IMR-90 (cell line): ENCODE measurements at regions not wholly inside any gene's neighbourhood (a gene's known extent, or its start where the extent isn't known, plus 50 kb on each side); places are given as distances from the start of the nearest gene placed in this dataset.

Experiments used
- ATAC-seq: fragments of 200-7000 bp; cut with Tn5 transposase; 2 replicates; pipeline ENCODE4 v1.9.1; 2020; ENCODE audit warnings: low read depth, mild to moderate bottlenecking, moderate library complexity
- BruUV-seq: library from RNA; stranded (reverse); fragments of 400-500 nt; replicated peaks from 2 replicates; lab custom pipeline; 2021; lab: Mats Ljungman, UMichigan
- CTCF ChIA-PET: fragments of 300-600 bp; formaldehyde crosslinking; extraction: SDS; loops from one replicate; lab custom pipeline; 2021; ENCODE audit warnings: antibody characterized with exemption; lab: Yijun Ruan, JAX
- POLR2A ChIA-PET: fragments of 300-600 bp; sonication (Branson Sonifier 250); formaldehyde crosslinking; loops from one replicate; lab custom pipeline; 2022; ENCODE audit warnings: antibody characterized with exemption; ENCODE audit not compliant: unreplicated experiment; lab: Charles Lee
- DNase-seq: peaks from one replicate; pipeline ENCODE4 v3.0.0; 2013
- H2AFZ ChIP-seq: replicated peaks from 2 replicates; pipeline ENCODE3; 2013; ENCODE audit warnings: low read length, mild to moderate bottlenecking; ENCODE audit not compliant: poor library complexity
- H2AK5ac ChIP-seq: 2 replicates; pipeline ENCODE4 v1.6.1; 2013; ENCODE audit warnings: low read depth, low read length, inconsistent platforms
- H2AK9ac ChIP-seq: replicated peaks from 2 replicates; pipeline ENCODE3; 2013; ENCODE audit warnings: mild to moderate bottlenecking, low read depth, low read length, moderate library complexity; ENCODE audit not compliant: poor library complexity
- H2BK120ac ChIP-seq: 2 replicates; pipeline ENCODE4 v1.6.1; 2013; ENCODE audit warnings: low read depth, low read length, inconsistent platforms
- H2BK15ac ChIP-seq: 3 replicates; pipeline ENCODE4 v1.6.1; 2013; ENCODE audit warnings: low read depth, low read length, inconsistent platforms
- H2BK20ac ChIP-seq: 2 replicates; pipeline ENCODE4 v1.6.1; 2013; ENCODE audit warnings: low read depth, mild to moderate bottlenecking, inconsistent platforms, low read length, moderate library complexity
- H2BK5ac ChIP-seq: 2 replicates; pipeline ENCODE4 v1.6.1; 2013; ENCODE audit warnings: mild to moderate bottlenecking, low read depth, low read length, inconsistent platforms; ENCODE audit not compliant: poor library complexity, severe bottlenecking
- H3K14ac ChIP-seq: replicated peaks from 2 replicates; pipeline ENCODE4 v1.6.1; 2013; ENCODE audit warnings: low read depth, low read length, inconsistent platforms
- H3K18ac ChIP-seq: 2 replicates; pipeline ENCODE4 v1.6.1; 2013; ENCODE audit warnings: low read depth, low read length, control low read depth
- H3K23ac ChIP-seq: 2 replicates; pipeline ENCODE4 v1.6.1; 2013; ENCODE audit warnings: low read depth, low read length, inconsistent platforms
- H3K27ac ChIP-seq: 2 replicates; pipeline ENCODE4 v1.5.1; 2013; ENCODE audit warnings: mild to moderate bottlenecking, control low read depth, low read length; ENCODE audit not compliant: insufficient read depth
- H3K27me3 ChIP-seq: 2 replicates; pipeline ENCODE4 v1.6.1; 2013; ENCODE audit warnings: low read length; ENCODE audit not compliant: control insufficient read depth, insufficient read depth
- H3K36me3 ChIP-seq: 2 replicates; pipeline ENCODE4 v1.6.1; 2013; ENCODE audit warnings: low read length, mixed read lengths; ENCODE audit not compliant: control insufficient read depth, insufficient read depth
- H3K4ac ChIP-seq: 2 replicates; pipeline ENCODE4 v1.6.1; 2013; ENCODE audit warnings: low read depth, low read length, inconsistent platforms
- H3K4me1 ChIP-seq: 2 replicates; pipeline ENCODE4 v1.6.1; 2013; ENCODE audit warnings: low read length, mixed read lengths; ENCODE audit not compliant: control insufficient read depth, insufficient read depth
- H3K4me2 ChIP-seq: 2 replicates; pipeline ENCODE4 v1.6.1; 2013; ENCODE audit warnings: low read depth, mild to moderate bottlenecking, control low read depth, low read length, moderate library complexity
- H3K4me3 ChIP-seq: 2 replicates; pipeline ENCODE4 v1.5.1; 2013; ENCODE audit warnings: low read depth, mild to moderate bottlenecking, control low read depth, low read length, moderate library complexity; ENCODE audit not compliant: insufficient read depth
- H3K56ac ChIP-seq: 2 replicates; pipeline ENCODE4 v1.6.1; 2013; ENCODE audit warnings: low read length, inconsistent platforms; ENCODE audit not compliant: insufficient read depth; ENCODE audit errors: extremely low read depth
- H3K79me1 ChIP-seq, 2 experiments: 2 replicates each; pipeline ENCODE4 v1.6.1; 2013; ENCODE audit warnings: low read length in 2 of 2, inconsistent platforms in 1 of 2, low read depth in 1 of 2
- H3K9ac ChIP-seq: 2 replicates; pipeline ENCODE4 v1.6.1; 2013; ENCODE audit warnings: low read depth, low read length, control low read depth
- H3K9me1 ChIP-seq: 2 replicates; pipeline ENCODE4 v1.6.1; 2013; ENCODE audit warnings: low read length, inconsistent platforms; ENCODE audit not compliant: insufficient read depth
- H3K9me3 ChIP-seq: 2 replicates; pipeline ENCODE4 v1.6.1; 2013; ENCODE audit warnings: low read length; ENCODE audit not compliant: control insufficient read depth, insufficient read depth
- H4K20me1 ChIP-seq: 2 replicates; pipeline ENCODE4 v1.6.1; 2013; ENCODE audit warnings: low read length, inconsistent platforms; ENCODE audit not compliant: insufficient read depth
- H4K5ac ChIP-seq: 2 replicates; pipeline ENCODE4 v1.6.1; 2013; ENCODE audit warnings: mild to moderate bottlenecking, low read depth, low read length, control low read depth
- H4K8ac ChIP-seq, 2 experiments: 2 replicates each; pipeline ENCODE4 v1.6.1; 2013; ENCODE audit warnings: low read depth in 2 of 2, low read length in 2 of 2, control low read depth in 1 of 2, inconsistent platforms in 1 of 2
- H4K91ac ChIP-seq: 2 replicates; pipeline ENCODE4 v1.6.1; 2013; ENCODE audit warnings: low read depth, low read length, inconsistent platforms; ENCODE audit not compliant: insufficient read depth
- BHLHE40 ChIP-seq: fragments of 150-350 bp; IDR thresholded peaks from 2 replicates; pipeline ENCODE4 v1.6.1; 2016; ENCODE audit warnings: mild to moderate bottlenecking, low read depth, low read length
- CEBPB ChIP-seq: IDR thresholded peaks from 2 replicates; pipeline ENCODE4 v1.6.1; 2012; ENCODE audit warnings: low read depth, low read length, improper control_type of control experiment
- CHD1 ChIP-seq: IDR thresholded peaks from 2 replicates; pipeline ENCODE4 v1.6.1; 2012; ENCODE audit warnings: low read depth, low read length, improper control_type of control experiment
- CTCF ChIP-seq: conservative IDR thresholded peaks from 2 replicates; pipeline ENCODE4 v1.5.1; 2012; ENCODE audit warnings: mild to moderate bottlenecking, low read depth, low read length, improper control_type of control experiment
- MAFK ChIP-seq: IDR thresholded peaks from 2 replicates; pipeline ENCODE4 v1.6.1; 2012; ENCODE audit warnings: low read depth, low read length, improper control_type of control experiment
- MAZ ChIP-seq: IDR thresholded peaks from 2 replicates; pipeline ENCODE4 v1.6.1; 2012; ENCODE audit warnings: low read depth, mild to moderate bottlenecking, low read length, improper control_type of control experiment, moderate library complexity, borderline replicate concordance
- MXI1 ChIP-seq: IDR thresholded peaks from 2 replicates; pipeline ENCODE4 v1.6.1; 2012; ENCODE audit warnings: low read depth, mild to moderate bottlenecking, low read length, moderate library complexity, borderline replicate concordance
- NFE2L2 ChIP-seq: fragments of 150-350 bp; IDR thresholded peaks from 2 replicates; pipeline ENCODE4 v1.6.1; 2016; ENCODE audit warnings: low read depth, mild to moderate bottlenecking, low read length
- POLR2A ChIP-seq: IDR thresholded peaks from 2 replicates; pipeline ENCODE4 v1.6.1; 2012; ENCODE audit warnings: mild to moderate bottlenecking, low read depth, low read length
- RAD21 ChIP-seq: IDR thresholded peaks from 2 replicates; pipeline ENCODE4 v1.6.1; 2012; ENCODE audit warnings: low read length, improper control_type of control experiment
- RCOR1 ChIP-seq: IDR thresholded peaks from 2 replicates; pipeline ENCODE4 v1.6.1; 2012; ENCODE audit warnings: mild to moderate bottlenecking, low read length, improper control_type of control experiment; ENCODE audit not compliant: insufficient replicate concordance
- RFX5 ChIP-seq: IDR thresholded peaks from 2 replicates; pipeline ENCODE4 v1.8.0; 2012; ENCODE audit warnings: low read depth, mild to moderate bottlenecking, low read length, moderate library complexity
- SMC3 ChIP-seq: fragments of 150-350 bp; IDR thresholded peaks from 2 replicates; pipeline ENCODE4 v1.6.1; 2016; ENCODE audit warnings: low read depth, mild to moderate bottlenecking, antibody characterized with exemption, low read length, moderate library complexity
- WGBS, 2 experiments: methylation state at CpG; one replicate each; pipeline versions ENCODE4 v1.1.5 to v1.1.7; 2013; ENCODE audit warnings: missing lambda C conversion rate in 2 of 2; ENCODE audit not compliant: insufficient read length in 1 of 2; ENCODE audit errors: extremely low coverage in 2 of 2; 5-methylcytosine and 5-hydroxymethylcytosine counted together
- dilution Hi-C: fragments of 300-500 bp; cut with HindIII; formaldehyde crosslinking; loops from one replicate; pipeline ENCODE4 v1.14.3; 2018; ENCODE audit warnings: low sequenced_read_pairs; ENCODE audit not compliant: unreplicated experiment
- in situ Hi-C: fragments of 300-500 bp; cut with MboI; formaldehyde crosslinking; loops from 3 replicates; pipeline ENCODE4 v1.14.3; 2019; ENCODE audit warnings: low sequenced_read_pairs, inconsistent platforms, mixed read lengths
- intact Hi-C: fragments of 100-400 bp; cut with micrococcal nuclease; formaldehyde crosslinking; loops from 2 replicates; pipeline ENCODE4 v1.10.0; 2022
- TF ChIP-seq, protein P1 (sequence below): fragments of 150-350 bp; IDR thresholded peaks from 2 replicates; pipeline ENCODE4 v1.6.1; 2017; ENCODE audit warnings: mild to moderate bottlenecking, antibody characterized with exemption, low read length, low read depth
- TF ChIP-seq, protein P2 (sequence below): fragments of 150-350 bp; IDR thresholded peaks from 2 replicates; pipeline ENCODE4 v1.6.1; 2016; ENCODE audit warnings: low read depth, mild to moderate bottlenecking, low read length, moderate library complexity, borderline replicate concordance

DNA sequence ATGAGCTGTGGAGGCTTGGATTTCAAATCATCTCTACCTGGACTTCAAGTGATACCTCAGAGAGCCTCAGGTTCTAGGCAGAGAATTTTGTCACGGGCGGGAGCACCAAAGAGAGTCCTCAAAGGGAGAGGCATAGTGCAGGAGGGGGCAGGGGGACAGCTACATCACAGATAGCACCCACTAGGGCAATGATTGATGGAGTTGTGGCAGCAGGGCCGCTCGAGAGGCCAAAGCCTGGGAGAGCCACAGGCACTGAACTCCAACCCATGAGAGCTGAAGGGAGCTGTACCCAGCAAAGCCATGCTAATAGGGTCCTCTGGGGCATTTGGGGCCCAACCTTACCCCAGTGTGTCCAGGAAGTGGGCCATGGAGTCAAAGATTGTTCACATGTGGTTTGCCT, 232.0 kb upstream of the PCDH15 start:
- dilution Hi-C loops: no loop called here
- Histone ChIP-seq H3K27me3 (no peaks in the 10 kb centered on the region), H2BK120ac (no peak overlapping the region), H3K14ac (no peak overlapping the region), H4K8ac (no peak overlapping the region), H3K4ac (no peak overlapping the region), H2AK9ac (no peak overlapping the region), H3K4me2 (no peak overlapping the region), H4K5ac (no peak overlapping the region), H2AK5ac (no peak overlapping the region), H3K23ac (no peak overlapping the region), H4K20me1 (no peaks in the 10 kb centered on the region), H3K9me3 (no peaks in the 10 kb centered on the region), H2BK20ac (no peak overlapping the region), H2AFZ (no peak overlapping the region), H3K56ac (no peak overlapping the region), H3K18ac (no peak overlapping the region), H3K9ac (no peak overlapping the region), H2BK5ac (no peak overlapping the region), H3K4me1 (no peaks in the 10 kb centered on the region), H3K36me3 (no peaks in the 10 kb centered on the region), H3K4me3 (no peak overlapping the region), H2BK15ac (no peak overlapping the region), H4K91ac (no peak overlapping the region), H3K79me1 (no peaks in the 10 kb centered on the region), H3K27ac (no peak overlapping the region), H3K9me1 (no peaks in the 10 kb centered on the region)
- no CpG with 5 or more reads among the region's 4 CpGs for WGBS, 2 experiments
- POLR2A ChIA-PET: no interaction called here
- CTCF ChIA-PET: no interaction called here
- intact Hi-C loops: no loop called here
- no peak for ATAC-seq
- TF ChIP-seq, protein P1, sequence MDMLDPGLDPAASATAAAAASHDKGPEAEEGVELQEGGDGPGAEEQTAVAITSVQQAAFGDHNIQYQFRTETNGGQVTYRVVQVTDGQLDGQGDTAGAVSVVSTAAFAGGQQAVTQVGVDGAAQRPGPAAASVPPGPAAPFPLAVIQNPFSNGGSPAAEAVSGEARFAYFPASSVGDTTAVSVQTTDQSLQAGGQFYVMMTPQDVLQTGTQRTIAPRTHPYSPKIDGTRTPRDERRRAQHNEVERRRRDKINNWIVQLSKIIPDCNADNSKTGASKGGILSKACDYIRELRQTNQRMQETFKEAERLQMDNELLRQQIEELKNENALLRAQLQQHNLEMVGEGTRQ: no peak
- TF ChIP-seq RCOR1 (no peak), RFX5 (no peak), BHLHE40 (no peak), NFE2L2 (no peak), CTCF (no peak), MAFK (no peak), POLR2A (no peak), CEBPB (no peak), MXI1 (no peak), SMC3 (no peak), MAZ (no peak), RAD21 (no peak), CHD1 (no peak)
- TF ChIP-seq, protein P2, sequence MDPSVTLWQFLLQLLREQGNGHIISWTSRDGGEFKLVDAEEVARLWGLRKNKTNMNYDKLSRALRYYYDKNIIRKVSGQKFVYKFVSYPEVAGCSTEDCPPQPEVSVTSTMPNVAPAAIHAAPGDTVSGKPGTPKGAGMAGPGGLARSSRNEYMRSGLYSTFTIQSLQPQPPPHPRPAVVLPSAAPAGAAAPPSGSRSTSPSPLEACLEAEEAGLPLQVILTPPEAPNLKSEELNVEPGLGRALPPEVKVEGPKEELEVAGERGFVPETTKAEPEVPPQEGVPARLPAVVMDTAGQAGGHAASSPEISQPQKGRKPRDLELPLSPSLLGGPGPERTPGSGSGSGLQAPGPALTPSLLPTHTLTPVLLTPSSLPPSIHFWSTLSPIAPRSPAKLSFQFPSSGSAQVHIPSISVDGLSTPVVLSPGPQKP: no peak
- no TSS peak for BruUV-seq
- in situ Hi-C loops: no loop called here
- DNase-seq: no peak
